Activated naive CD4-positive, alpha-beta T cell treated with anti-CD3 and anti-CD28 coated beads, Interleukin-2, amount 10 ng/mL, durations not matched to agents 7 days and 5 days (primary cell): ENCODE measurements at regions not wholly inside any gene's neighbourhood (a gene's known extent, or its start where the extent isn't known, plus 50 kb on each side); places are given as distances from the start of the nearest gene placed in this dataset.
"Not testable (repeated sequence)": the region's sequence is repeated elsewhere in the genome, so short reads cannot be mapped to it uniquely, and the experiment has no call there.

Source experiments
- CTCF ChIA-PET: fragments of 350-600 bp; sonication (Branson Sonifier 250); formaldehyde crosslinking; loops from one replicate; lab custom pipeline; 2021; ENCODE audit warnings: antibody characterized with exemption; lab: Charles Lee
- DNase-seq: peaks from one replicate; pipeline ENCODE4 v3.0.0-alpha.2; 2020
- H3K27ac Mint-ChIP-seq: one replicate; pipeline ENCODE4 v1.8.0; 2021; ENCODE audit warnings: mild to moderate bottlenecking, moderate library complexity, mixed read lengths
- H3K27me3 Mint-ChIP-seq: one replicate; pipeline ENCODE4 v1.8.0; 2021; ENCODE audit warnings: mild to moderate bottlenecking, mixed read lengths
- H3K36me3 Mint-ChIP-seq: one replicate; pipeline ENCODE4 v1.8.0; 2021; ENCODE audit warnings: mixed read lengths
- H3K4me1 Mint-ChIP-seq: one replicate; pipeline ENCODE4 v1.8.0; 2021; ENCODE audit warnings: mixed read lengths
- H3K4me3 Mint-ChIP-seq: one replicate; pipeline ENCODE4 v1.8.0; 2021; ENCODE audit warnings: mild to moderate bottlenecking, moderate library complexity, mixed read lengths
- H3K9me3 Mint-ChIP-seq: one replicate; pipeline ENCODE4 v1.8.0; 2021; ENCODE audit warnings: mixed read lengths

- CTCF ChIA-PET: interaction anchor here (0.8 to 1.1 kb wide), 3 partner anchors 20 to 140 kb away, joined by 3 read pairs; no protein-coding TSS in a partner anchor
- not testable (repeated sequence) for H3K9me3 Mint-ChIP-seq, H3K4me3 Mint-ChIP-seq, H3K27me3 Mint-ChIP-seq, DNase-seq, H3K36me3 Mint-ChIP-seq
- peaks cover 29% of the 10 kb centered on the region for H3K4me1 Mint-ChIP-seq
- H3K27ac Mint-ChIP-seq: peak overlapping the region; percentile 35
Observed at GRCh38 chr12:9469956-9470355, 137.8 kb downstream of the KLRB1 start.

GRCh38 chr12:9469463-9469862, 138.3 kb downstream of the KLRB1 start:
- not testable (repeated sequence) for H3K27me3 Mint-ChIP-seq, DNase-seq, H3K27ac Mint-ChIP-seq, H3K36me3 Mint-ChIP-seq, H3K9me3 Mint-ChIP-seq, H3K4me3 Mint-ChIP-seq
- peaks cover 29% of the 10 kb centered on the region for H3K4me1 Mint-ChIP-seq
- CTCF ChIA-PET: interaction anchor here (0.8 to 1.3 kb wide), 6 partner anchors 20 to 140 kb away, joined by 3 to 5 read pairs (median 4); no protein-coding TSS in a partner anchor

GRCh38 chr12:9468998-9469397, 138.7 kb downstream of the KLRB1 start:
- peak; percentile 61 for DNase-seq
- CTCF ChIA-PET: interaction anchor here (0.8 to 1.6 kb wide), 8 partner anchors 19 to 151 kb away, joined by 3 to 5 read pairs (median 3); no protein-coding TSS in a partner anchor
- not testable (repeated sequence) for H3K9me3 Mint-ChIP-seq, H3K4me3 Mint-ChIP-seq, H3K27ac Mint-ChIP-seq, H3K36me3 Mint-ChIP-seq, H3K27me3 Mint-ChIP-seq
- H3K4me1 Mint-ChIP-seq: peaks cover 29% of the 10 kb centered on the region

- Mint-ChIP-seq H3K27ac (peak overlapping the region; percentile 14), H3K4me1 (peaks cover 29% of the 10 kb centered on the region)
- CTCF ChIA-PET: interaction anchor here (0.9 to 1.6 kb wide), 4 partner anchors 135 to 241 kb away, joined by 3 to 4 read pairs (median 3); no protein-coding TSS in a partner anchor
- DNase-seq: peak; percentile 25
- not testable (repeated sequence) for H3K27me3 Mint-ChIP-seq, H3K4me3 Mint-ChIP-seq, H3K36me3 Mint-ChIP-seq, H3K9me3 Mint-ChIP-seq
Observed at GRCh38 chr12:9468144-9468543, 139.6 kb downstream of the KLRB1 start.

- Mint-ChIP-seq H3K27me3 (no peaks in the 10 kb centered on the region), H3K36me3 (no peaks in the 10 kb centered on the region), H3K27ac (no peak overlapping the region), H3K4me3 (no peak overlapping the region), H3K9me3 (no peaks in the 10 kb centered on the region), H3K4me1 (peaks cover 11% of the 10 kb centered on the region)
- DNase-seq: no peak
- CTCF ChIA-PET: no interaction called here
Observed at GRCh38 chr12:9464408-9464807, 143.3 kb downstream of the KLRB1 start.

- CTCF ChIA-PET, DNase-seq, H3K36me3 Mint-ChIP-seq, H3K4me3 Mint-ChIP-seq, H3K4me1 Mint-ChIP-seq, H3K27ac Mint-ChIP-seq, H3K27me3 Mint-ChIP-seq, H3K9me3 Mint-ChIP-seq: not testable (repeated sequence)
Observed at GRCh38 chr12:9455516-9455915, 152.2 kb downstream of the KLRB1 start.

GRCh38 chr12:9454021-9454420, 153.7 kb downstream of the KLRB1 start:
- DNase-seq, H3K4me3 Mint-ChIP-seq, H3K27ac Mint-ChIP-seq, CTCF ChIA-PET, H3K36me3 Mint-ChIP-seq, H3K9me3 Mint-ChIP-seq, H3K27me3 Mint-ChIP-seq: not testable (repeated sequence)
- peaks cover 13% of the 10 kb centered on the region for H3K4me1 Mint-ChIP-seq

GRCh38 chr12:9450127-9450567, 157.6 kb downstream of the KLRB1 start:
- peak overlapping the region; percentile 86 for H3K4me3 Mint-ChIP-seq
- peak overlapping the region; percentile 90 for H3K27ac Mint-ChIP-seq
- CTCF ChIA-PET: interaction anchor here (1.0 kb wide), 1 partner anchor 19 kb away, joined by 3 read pairs; no protein-coding TSS in a partner anchor
- not testable (repeated sequence) for H3K9me3 Mint-ChIP-seq, H3K36me3 Mint-ChIP-seq, H3K27me3 Mint-ChIP-seq
- DNase-seq: peak; percentile 49
- peaks cover 28% of the 10 kb centered on the region for H3K4me1 Mint-ChIP-seq

- CTCF ChIA-PET: interaction anchor here (1.0 to 1.7 kb wide), 2 partner anchors 20 to 258 kb away, joined by 3 to 4 read pairs; no protein-coding TSS in a partner anchor
- DNase-seq, H3K9me3 Mint-ChIP-seq, H3K36me3 Mint-ChIP-seq, H3K27me3 Mint-ChIP-seq: not testable (repeated sequence)
- H3K4me3 Mint-ChIP-seq: peak overlapping the region; percentile 86
- peaks cover 28% of the 10 kb centered on the region for H3K4me1 Mint-ChIP-seq
- H3K27ac Mint-ChIP-seq: peak overlapping the region; percentile 90
Observed at GRCh38 chr12:9449657-9450126, 158.0 kb downstream of the KLRB1 start.

- Mint-ChIP-seq H3K27ac (peak overlapping the region; percentile 90), H3K4me1 (peaks cover 28% of the 10 kb centered on the region), H3K36me3 (peaks cover 10% of the 10 kb centered on the region), H3K9me3 (peaks cover 3% of the 10 kb centered on the region), H3K4me3 (peak overlapping the region; percentile 86), H3K27me3 (peaks cover 4% of the 10 kb centered on the region)
- CTCF ChIA-PET: interaction anchor here (1.0 to 1.7 kb wide), 2 partner anchors 20 to 259 kb away, joined by 3 to 4 read pairs; no protein-coding TSS in a partner anchor
- DNase-seq: no peak
Observed at GRCh38 chr12:9449181-9449580, 158.5 kb downstream of the KLRB1 start.

GRCh38 chr12:9448648-9449047, 159.1 kb downstream of the KLRB1 start:
- not testable (repeated sequence) for H3K9me3 Mint-ChIP-seq, H3K36me3 Mint-ChIP-seq, H3K27me3 Mint-ChIP-seq, DNase-seq
- Mint-ChIP-seq H3K4me3 (peak overlapping the region; percentile 86), H3K4me1 (peaks cover 28% of the 10 kb centered on the region), H3K27ac (peak overlapping the region; percentile 90)
- CTCF ChIA-PET: interaction anchor here (1.7 kb wide), 1 partner anchor 259 kb away, joined by 4 read pairs; no protein-coding TSS in a partner anchor

GRCh38 chr12:9447791-9448614, 159.7 kb downstream of the KLRB1 start:
- not testable (repeated sequence) for H3K9me3 Mint-ChIP-seq, H3K36me3 Mint-ChIP-seq, H3K27me3 Mint-ChIP-seq
- CTCF ChIA-PET: interaction anchor here (1.7 kb wide), 1 partner anchor 260 kb away, joined by 4 read pairs; no protein-coding TSS in a partner anchor
- H3K27ac Mint-ChIP-seq: peak overlapping the region; percentile 90
- H3K4me1 Mint-ChIP-seq: peaks cover 28% of the 10 kb centered on the region
- H3K4me3 Mint-ChIP-seq: peak overlapping the region; percentile 86
- DNase-seq: peak; percentile 95

GRCh38 chr12:9446883-9447761, 160.6 kb downstream of the KLRB1 start:
- H3K36me3 Mint-ChIP-seq, H3K27me3 Mint-ChIP-seq, CTCF ChIA-PET, H3K9me3 Mint-ChIP-seq, DNase-seq: not testable (repeated sequence)
- Mint-ChIP-seq H3K27ac (peak overlapping the region; percentile 33), H3K4me1 (peaks cover 28% of the 10 kb centered on the region), H3K4me3 (peak overlapping the region; percentile 86)

GRCh38 chr12:9440428-9440827, 167.3 kb downstream of the KLRB1 start:
- DNase-seq, H3K27me3 Mint-ChIP-seq, H3K9me3 Mint-ChIP-seq, CTCF ChIA-PET, H3K4me1 Mint-ChIP-seq, H3K4me3 Mint-ChIP-seq, H3K27ac Mint-ChIP-seq, H3K36me3 Mint-ChIP-seq: not testable (repeated sequence)
